DOHH2 (cell line): ENCODE measurements at regions not wholly inside any gene's neighbourhood (a gene's known extent, or its start where the extent isn't known, plus 50 kb on each side); places are given as distances from the start of the nearest gene placed in this dataset.

Experiments
- EZH2phosphoT487 ChIP-seq: fragments of 200-600 bp; sonication (generic); IDR thresholded peaks from 2 replicates; pipeline ENCODE4 v1.6.1; 2017; ENCODE audit warnings: borderline replicate concordance, mild to moderate bottlenecking, antibody characterized with exemption, low read length, moderate library complexity, mixed read lengths
- TF ChIP-seq, protein P1 (sequence below): fragments of 200-600 bp; sonication (generic); IDR thresholded peaks from one replicate; pipeline ENCODE4 v1.5.1; 2014; ENCODE audit warnings: antibody characterized with exemption, mild to moderate bottlenecking, low read depth, low read length; ENCODE audit not compliant: poor library complexity, severe bottlenecking

DNA sequence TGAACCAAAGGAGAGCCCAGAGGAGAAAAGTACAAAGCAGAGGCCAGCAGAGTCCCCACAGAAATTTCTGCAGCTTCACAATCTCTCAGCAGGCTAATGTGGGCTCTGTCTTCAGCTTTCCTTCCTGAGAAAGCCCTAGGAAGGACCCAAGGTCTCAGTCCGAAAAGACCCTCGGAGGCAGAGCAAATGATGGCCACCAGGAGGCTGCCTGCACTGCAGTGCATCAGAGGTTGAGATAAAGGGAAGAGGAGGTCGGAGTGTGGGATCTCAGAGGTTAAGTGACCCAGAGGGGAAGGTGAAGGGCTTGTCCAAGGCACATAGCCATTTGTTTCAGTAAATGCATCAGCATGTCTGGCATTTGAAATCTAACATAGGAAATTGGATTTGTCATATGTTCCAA is 299.1 kb upstream of the SLC14A2 start:
- TF ChIP-seq, protein P1, sequence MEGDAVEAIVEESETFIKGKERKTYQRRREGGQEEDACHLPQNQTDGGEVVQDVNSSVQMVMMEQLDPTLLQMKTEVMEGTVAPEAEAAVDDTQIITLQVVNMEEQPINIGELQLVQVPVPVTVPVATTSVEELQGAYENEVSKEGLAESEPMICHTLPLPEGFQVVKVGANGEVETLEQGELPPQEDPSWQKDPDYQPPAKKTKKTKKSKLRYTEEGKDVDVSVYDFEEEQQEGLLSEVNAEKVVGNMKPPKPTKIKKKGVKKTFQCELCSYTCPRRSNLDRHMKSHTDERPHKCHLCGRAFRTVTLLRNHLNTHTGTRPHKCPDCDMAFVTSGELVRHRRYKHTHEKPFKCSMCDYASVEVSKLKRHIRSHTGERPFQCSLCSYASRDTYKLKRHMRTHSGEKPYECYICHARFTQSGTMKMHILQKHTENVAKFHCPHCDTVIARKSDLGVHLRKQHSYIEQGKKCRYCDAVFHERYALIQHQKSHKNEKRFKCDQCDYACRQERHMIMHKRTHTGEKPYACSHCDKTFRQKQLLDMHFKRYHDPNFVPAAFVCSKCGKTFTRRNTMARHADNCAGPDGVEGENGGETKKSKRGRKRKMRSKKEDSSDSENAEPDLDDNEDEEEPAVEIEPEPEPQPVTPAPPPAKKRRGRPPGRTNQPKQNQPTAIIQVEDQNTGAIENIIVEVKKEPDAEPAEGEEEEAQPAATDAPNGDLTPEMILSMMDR, result no peak
- TF ChIP-seq EZH2phosphoT487, result no peak
